Fibroblast of peridontal ligament (primary cell): ENCODE measurements at regions not wholly inside any gene's neighbourhood (a gene's known extent, or its start where the extent isn't known, plus 50 kb on each side); places are given as distances from the start of the nearest gene placed in this dataset.
"Not testable (repeated sequence)": the region's sequence is repeated elsewhere in the genome, so short reads cannot be mapped to it uniquely, and the experiment has no call there.

ENCODE experiments used
- DNase-seq: peaks from one replicate; pipeline ENCODE4 v3.0.0-alpha.2; 2010; ENCODE audit errors: extremely low read depth

DNA sequence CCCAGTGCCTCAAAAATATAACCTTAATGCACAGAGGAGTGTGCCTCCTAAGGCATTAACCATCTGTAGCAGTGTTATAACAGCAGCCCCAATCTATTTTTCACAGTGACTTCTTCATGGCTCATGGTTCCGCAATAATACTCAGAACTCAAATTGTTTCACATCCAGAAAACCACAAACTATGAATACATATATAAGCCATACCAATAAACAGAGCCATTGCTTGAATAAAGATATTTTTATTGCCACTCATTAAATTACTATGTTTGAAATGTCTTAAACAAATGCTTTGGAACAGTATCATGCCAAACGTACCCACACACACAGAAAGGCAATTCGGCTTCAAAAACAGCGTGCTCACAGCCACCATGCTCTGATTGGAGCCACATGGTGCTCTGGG is 629.3 kb upstream of the NRP1 start:
- peak; percentile 6 for DNase-seq

DNA sequence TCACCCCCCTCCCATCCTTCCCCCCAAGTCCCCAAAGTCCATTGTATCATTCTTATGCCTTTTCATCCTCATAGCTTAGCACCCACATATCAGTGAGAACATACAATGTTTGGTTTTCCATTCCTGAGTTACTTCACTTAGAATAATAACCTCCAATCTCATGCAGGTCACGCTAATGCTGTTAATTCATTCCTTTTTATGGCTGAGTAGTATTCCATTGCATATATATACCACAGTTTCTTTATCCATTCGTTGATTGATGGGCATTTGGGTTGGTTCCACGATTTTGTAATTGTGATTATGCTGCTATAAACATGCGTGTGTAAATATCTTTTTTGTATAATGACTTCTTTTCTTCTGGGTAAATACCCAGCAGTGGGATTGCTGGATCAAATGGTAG is 621.9 kb upstream of the NRP1 start:
- not testable (repeated sequence) for DNase-seq

DNA sequence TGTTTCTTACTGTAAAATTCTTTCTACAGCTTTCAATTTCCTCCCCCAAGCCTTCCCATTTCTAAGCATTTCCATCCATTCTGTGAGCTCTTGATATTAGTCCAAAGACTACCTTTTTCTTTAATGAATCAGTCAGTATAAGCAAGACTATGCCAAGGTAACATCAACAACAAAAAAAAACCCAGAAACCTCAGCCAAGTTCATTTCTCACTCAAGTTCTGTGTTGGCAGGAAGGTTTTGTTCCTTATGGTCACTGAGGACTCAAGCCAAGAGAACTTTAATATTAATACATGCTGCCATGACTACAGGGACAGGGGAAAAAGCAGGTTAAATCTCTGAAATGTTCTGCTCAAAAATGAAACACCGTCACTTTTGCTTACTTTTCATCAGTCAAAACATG is 621.2 kb upstream of the NRP1 start:
- DNase-seq: peak; percentile 7

DNA sequence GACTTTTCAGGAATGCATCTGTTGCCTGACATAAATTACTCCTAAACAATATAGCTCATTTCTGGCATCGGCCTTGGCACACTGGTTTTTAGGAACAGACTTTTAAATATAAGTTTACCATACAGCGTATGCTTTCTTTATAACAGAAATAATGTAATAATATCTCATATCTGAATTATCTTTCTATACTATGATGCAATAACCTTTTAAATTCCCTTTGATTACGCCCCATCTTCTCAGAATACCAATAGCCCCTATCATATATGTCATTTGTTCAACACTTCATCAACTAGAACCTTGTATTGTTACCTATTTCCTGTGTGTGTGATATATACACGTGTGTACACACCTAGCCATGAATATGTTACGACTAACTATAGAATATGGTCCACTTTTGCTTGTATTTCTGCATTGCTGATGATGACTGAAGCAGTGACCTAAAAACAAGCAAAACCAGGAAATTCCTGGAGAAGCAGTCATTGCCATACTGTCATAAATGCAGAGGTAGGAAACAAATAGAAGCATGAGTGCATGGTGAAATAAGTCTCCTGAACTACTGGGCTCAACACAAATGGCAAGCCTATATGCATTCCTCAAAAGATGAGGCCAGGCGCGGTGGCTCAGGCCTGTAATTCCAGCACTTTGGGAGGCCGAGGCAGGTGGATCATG is 618.4 kb upstream of the NRP1 start:
- DNase-seq: no peak

DNA sequence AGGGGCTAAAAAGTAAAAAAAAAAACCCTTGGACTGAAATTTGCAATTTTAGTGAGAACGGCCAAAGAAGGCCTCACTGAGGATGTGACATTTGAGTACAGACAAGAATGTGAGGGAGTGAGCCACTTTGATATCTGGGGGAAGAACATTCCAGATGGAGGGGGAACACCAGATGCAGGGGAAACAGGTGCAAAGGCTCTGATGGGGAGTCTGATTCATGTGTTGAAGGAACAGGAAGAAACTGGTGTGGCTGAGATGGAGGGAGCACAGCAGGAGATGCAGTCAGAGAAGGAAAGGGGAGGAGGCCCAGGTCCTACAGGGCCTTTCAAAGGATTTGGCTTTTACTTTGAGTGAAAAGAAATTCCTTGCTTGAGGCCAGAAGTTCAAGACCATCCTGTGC is 615.7 kb upstream of the NRP1 start:
- no peak for DNase-seq

DNA sequence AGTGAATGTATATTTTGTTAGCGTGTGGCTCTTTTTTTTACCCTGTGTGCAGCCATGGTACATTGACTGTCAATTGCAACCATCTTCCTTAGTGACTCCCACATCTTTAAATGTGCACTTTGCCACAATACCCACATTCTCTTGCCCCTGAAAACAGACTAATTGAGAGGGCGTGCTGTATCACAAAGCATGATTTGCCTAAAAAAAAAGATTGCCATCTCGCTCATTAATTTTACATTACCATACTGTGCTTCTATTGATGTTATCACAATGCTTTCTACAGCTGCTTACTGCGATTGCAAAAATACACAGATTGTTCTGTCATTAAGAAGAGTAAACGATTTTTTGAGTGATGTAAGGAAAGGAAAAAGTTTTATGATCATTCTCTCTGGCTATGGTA is 613.1 kb upstream of the NRP1 start:
- no peak for DNase-seq

DNA sequence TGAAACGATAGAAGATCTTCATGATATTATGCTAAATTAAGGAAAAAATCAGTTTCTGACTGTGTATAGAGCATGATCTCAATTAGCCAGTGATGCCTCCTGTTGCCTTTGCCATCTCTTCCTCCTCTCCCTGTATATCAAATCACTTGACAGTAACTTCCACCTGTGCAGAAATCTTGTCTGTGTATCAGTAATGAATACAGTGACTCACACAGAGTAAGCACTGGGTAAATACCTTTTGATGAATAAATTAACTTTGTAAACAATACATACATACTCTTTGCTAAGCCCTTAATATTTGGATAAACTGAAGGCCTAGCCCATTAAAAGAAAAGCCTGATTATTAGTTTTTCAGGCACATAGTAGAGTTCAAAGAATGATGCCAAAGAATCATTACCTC is 610.6 kb upstream of the NRP1 start:
- DNase-seq: no peak

DNA sequence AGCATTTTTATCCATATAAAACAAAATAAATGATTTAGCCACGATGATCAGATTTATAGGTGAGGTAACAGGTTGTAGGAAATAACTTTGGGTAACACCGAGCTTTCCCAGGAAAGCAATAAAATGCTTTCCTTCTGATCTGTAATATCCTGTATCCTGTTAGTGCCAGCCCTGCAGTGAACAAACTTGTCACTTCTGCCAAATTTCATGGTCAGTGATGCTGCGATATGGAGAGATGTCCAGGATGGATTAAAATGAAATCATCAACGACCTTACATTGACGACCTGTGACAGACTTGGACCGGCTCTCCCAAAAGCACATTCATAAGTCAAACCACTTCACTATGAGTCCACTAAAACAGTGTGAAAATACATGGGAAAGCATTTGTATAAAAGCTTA is 608.0 kb upstream of the NRP1 start:
- no peak for DNase-seq

DNA sequence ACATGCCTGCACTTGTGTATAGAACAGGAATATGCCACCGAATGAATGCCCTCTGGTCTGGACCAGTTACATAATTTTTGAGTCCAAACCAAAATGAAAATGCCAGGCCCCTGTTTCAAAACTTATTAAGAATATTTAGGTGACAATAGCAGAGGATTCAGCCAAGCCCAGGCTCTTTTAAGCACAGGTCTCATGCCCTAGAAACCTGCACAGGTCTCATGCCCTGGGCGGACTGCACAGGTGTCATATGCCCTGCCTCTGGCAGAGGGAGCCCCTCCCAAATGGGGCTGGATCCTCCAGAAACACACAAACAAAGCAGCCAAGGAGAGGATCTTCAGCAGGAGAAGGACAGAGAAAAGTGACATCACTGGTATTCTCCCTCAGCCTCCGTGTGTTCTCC is 605.4 kb upstream of the NRP1 start:
- DNase-seq: no peak

DNA sequence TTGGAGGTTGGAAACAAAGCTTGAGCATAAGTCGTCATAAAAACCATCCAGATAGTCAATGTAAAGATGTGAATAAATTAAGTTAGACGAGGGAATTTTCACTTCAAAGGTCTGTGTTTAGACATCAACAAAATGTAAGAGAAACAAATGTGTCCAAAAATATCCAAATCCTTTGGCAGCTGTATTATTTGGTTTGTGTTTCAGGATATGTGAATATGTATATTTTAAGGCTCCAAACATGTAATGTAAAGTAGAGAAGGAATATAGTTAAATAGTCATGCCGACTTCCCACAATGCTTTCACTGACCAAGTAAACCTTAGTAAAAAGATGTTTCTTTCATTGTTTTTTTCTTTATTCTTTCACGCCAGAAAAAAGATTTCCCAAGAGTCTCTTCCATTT is 604.9 kb upstream of the NRP1 start:
- DNase-seq: no peak

DNA sequence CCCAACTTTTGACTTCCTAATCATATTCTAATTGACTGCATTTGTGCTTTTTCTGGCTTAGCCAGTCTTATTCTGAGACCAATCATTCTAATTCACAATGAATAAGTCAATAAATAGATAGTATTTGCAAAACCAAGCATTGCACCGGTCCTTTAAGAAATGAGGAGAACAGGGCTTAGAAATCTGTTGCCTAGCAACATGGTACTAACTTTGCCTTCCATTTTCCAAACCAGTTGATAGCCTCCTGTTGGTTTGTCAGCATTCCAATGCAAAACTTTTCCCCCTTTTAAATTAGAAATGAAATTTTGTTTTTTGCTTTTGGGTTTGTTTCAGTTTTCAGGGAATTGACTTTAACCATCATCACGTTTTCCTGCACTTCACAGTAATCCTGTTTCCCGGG is 603.5 kb upstream of the NRP1 start:
- DNase-seq: peak; percentile 4

DNA sequence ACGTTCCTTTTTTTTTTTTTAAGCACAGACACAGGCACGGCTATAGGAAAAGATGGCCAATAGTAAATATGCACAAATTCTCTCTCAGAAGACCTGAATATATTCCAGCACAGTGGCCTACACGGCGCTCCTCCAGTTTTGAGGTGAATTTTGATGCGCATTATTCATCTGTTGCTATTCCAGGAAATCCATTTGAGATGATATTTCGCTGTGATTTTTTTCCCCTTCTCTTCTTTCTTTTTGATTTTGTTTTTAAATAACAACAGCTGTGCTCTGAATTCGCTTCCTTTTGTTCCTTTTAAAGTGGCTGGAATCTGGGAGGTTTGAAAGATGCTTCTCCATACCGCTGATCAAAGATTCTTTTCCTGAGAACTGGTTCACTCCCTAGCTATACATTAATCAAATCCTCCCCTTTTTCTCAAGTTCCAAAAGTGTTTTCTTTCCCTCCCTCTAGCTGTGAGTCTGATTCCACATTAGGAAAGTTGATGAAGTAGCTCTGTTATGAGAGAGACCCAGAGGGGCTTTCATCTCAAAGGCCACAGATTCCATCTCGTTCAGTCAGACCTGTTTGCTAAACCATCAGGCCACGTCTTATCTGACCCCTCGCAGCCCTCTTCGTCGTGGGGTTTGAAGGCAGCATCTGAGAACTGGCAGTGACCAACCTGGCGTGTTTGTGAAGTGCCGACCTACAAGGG is 602.7 kb upstream of the NRP1 start:
- DNase-seq: no peak

DNA sequence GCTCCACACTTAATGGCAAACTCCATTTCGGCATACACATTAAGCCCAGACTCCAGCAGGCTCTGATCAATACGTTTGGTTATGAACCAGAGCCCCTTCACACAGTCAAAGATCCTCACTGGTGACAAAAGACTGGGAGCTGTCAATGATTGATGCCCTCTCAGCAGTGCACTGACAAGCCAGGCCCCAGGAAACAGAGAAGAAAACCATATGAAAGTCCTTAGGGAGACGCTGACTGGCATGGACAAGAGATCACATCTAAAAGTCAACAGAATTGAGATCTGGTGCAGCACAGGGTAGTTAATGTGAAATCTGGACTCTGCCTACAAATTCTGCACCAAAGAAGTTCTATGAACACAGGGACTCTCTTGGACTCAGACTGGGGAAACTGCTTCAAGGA is 600.9 kb upstream of the NRP1 start:
- no peak for DNase-seq

DNA sequence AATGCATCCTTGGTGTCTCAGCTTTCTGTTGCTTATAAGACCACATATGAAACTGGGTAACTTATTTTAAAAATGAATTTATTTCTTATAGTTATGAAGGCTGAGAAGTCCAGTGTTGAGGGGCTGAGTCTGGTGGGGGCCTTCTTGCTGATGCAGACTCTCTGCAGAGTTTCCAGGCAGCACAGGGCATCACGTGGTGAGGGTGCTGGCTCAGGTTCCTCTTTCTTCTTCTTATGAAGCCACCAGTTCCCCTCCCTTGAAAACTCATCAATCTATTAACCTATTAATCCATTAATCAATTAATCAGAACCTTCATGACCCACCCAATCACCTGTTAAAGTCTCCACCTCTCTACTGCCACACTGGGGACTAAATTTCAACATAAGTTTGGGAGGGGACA is 595.6 kb upstream of the NRP1 start:
- no peak for DNase-seq

DNA sequence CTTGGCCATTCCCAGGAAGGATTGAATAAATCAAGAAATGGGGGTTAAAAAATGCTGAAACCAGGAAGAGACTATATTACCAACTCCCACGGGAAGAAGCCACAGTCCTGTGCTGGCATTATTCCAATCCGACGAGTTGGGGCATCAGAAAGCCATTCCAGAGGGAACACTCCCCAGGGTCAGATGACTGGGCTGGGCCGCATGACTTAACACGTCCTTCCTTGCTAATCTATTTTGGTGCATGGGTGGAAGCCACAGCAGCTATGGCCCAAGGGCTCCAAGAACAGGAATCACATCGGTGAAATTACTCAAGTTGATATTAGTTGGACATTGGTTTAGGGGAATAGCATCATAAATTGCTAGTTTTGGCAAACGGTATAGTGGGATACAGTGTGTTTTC is 592.9 kb upstream of the NRP1 start:
- no peak for DNase-seq

DNA sequence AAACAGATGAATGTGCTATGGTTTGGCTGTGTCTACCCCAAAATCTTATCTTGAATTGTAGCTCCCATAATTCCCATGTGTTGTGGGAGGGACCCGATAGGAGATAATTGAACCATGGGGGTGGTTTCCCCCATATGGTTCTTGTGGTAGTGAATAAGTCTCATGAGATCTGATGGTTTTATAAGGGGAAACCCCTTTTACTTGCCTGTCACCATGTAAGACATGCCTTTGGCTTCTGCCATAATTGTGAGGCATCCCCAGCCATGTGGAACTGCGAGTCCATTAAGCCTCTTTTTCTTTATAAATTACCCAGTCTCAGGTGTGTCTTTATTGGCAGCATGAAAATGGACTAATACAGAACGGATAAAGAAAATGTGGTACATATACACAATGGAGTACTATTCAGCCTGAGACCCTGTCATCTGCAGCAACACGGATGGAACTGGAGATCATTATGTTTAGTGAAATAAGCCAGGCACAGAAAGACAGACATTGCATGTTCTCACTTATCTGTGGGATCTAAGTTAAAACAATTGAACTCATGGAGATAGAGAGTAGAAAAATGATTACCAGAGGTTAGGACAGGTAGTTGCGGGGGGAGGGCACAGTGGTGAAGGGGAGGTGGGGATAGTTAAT is 587.6 kb upstream of the NRP1 start:
- no peak for DNase-seq

DNA sequence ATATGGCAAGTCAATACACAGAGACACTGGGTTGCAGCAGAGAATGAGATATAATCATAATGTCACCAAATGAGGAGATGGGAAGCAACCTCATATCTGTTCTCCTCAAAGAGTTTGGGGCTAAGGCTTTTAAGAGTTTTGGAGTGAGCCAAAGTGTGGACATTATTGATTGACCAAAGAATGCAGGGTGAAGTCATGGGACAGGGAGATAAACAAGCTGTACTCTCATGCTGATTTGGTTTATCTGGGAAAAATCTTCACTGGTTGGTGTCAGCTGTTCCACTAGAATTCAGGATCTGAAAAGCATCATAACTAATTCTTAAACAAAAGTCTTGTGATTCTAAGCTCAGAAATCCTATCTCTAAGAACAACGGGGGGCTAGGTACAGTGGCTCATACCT is 585.9 kb upstream of the NRP1 start:
- no peak for DNase-seq

DNA sequence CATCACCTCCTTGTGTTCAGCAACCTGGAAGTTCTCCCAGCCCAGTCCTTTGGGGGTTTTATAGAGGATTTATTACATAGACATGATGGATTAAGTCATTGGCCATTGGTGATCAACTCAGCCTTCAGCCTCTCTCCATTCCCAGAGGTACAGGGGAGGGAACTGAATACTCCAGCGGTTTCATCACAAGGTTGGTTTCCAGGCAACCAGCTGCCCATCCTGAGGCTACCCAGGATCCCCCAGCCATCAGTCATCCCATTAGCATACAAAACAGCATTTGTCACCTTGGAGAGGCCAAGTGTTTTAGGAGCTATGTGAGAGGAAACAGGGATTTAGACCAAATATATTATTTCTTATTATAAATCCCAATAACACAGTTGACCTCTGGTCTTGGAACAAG is 584.8 kb upstream of the NRP1 start:
- no peak for DNase-seq

DNA sequence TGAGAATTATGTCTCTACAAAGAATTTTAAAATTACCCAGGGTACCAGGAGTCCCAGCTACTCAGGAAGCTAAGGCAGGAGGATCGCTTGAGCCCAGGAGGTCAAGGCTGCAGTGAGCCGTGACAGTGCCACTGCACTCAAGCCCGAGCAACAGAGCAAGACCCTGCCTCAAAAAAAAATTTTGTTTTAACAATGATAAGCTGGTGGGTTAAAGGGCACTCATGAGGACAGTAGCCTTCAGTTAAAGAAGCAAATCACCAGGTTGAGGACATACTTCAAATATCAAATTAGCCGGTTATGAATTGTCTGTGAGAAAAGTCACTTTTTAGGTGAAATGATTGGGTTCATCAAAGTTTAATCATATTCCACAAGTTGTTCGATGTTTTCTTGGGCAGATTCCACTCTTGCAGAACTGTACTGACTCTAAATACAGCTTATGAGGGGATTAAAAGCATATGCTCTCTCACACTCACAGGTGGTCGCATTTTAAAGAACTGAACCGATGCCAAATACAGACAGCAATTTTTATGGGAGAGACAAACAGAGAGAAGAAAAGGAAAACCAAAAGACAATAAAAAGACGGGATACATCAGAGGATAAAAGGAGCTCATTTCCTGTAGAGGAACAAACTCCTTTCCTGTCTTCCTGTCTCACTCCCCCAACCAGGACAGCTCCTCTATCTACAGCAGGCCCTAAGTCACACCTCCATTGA is 582.8 kb upstream of the NRP1 start:
- DNase-seq: no peak

DNA sequence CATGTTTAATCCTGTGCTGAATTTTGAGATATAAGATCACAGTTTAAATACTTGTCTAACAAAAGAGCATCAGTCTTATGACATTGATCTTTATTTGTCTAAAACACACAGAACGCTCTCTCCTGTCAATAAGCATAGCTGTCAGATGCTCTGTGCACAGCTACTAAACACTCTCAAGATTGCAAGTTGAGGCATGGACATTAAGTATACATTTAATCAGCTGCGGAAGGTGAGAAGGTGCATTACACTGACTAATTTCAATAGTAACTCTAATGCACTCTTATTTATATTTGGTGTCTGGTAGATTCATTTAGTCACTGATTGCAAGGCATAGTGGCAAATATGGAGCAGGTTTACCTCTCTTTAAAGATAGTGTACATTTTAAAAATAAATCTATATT is 580.3 kb upstream of the NRP1 start:
- DNase-seq: no peak

DNA sequence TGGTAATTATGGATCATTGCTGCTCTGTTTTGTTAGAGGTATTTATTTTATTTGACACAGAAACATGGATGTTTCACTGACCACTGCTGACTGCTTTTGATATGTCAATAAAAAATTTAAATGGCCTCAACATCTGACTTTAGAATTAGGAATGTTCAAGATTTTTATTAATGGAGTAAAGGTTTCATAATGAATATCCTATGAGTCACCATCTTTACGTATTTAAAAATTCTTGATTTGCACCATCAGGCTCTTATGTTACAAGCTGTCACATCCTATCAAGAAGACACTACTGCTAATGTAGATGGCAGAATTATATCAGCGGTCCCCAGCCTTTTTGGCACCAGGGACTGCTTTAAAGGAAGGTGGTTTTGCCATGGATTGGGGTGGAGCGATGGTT is 578.7 kb upstream of the NRP1 start:
- DNase-seq: no peak

DNA sequence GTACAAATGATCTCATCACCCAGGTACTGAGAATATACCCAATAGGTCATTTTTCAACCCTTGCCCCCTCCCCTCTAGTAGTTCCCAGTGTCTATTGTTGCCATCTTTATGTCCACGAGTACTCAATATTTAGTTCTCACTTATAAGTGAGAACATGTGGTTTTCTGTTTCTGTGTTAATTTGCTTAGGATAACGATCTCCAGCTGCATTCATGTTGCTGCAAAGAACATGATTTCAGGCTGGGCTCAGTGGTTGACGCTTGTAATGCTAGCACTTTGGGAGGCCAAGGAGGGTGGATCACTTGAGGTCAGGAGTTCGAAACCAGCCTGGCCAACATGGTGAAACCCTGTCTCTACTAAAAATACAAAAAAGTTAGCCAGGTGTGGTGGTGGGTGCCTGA is 575.0 kb upstream of the NRP1 start:
- not testable (repeated sequence) for DNase-seq

DNA sequence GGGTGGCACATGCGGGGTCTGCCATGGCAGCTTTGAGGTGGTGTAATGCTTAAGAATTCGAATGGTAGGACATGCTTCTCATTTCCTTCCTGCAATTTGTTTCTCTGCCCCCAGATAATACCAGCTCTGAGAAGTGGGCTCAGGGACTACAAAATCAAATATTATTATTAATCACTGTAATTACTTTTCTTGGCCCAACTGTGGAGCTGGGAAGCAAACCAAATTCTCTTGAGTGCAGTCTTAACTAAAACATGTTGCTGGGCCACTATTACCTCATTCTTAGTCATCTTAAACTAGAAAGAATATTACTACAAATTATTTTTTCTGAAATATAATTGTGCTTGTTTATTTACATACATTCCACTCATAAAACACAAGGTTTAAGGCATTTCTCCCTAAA is 566.7 kb upstream of the NRP1 start:
- peak; percentile 92 for DNase-seq
